ENCODE measurements at regions not wholly inside any gene's neighbourhood (a gene's known extent, or its start where the extent isn't known, plus 50 kb on each side); places are given as distances from the start of the nearest gene placed in this dataset.

- TF ChIP-seq MAZ (CRISPR knock-in tag; conservative IDR thresholded peaks at IDR 0.05 in 1 of 2, IDR thresholded peaks at IDR 0.05 in 1 of 2) (no peak), TCF15 (CRISPR knock-in tag; IDR thresholded peaks at IDR 0.05) (no peak), SRF (CRISPR knock-in tag; IDR thresholded peaks at IDR 0.05) (no peak), HNRNPL (IDR thresholded peaks at IDR 0.05; ENCODE audit: low read depth, low read length) (no peak), NCOR1 (IDR thresholded peaks at IDR 0.05) (no peak), COPS2 (conservative IDR thresholded peaks at IDR 0.05) (no peak), SLC30A9 (CRISPR knock-in tag; IDR thresholded peaks at IDR 0.05) (no peak), ZNF79 (CRISPR knock-in tag; IDR thresholded peaks at IDR 0.05; ENCODE audit: low read depth) (no peak), ETV6 (IDR thresholded peaks at IDR 0.05; ENCODE audit: borderline replicate concordance in 1 of 2, low read depth in 2 of 2, low read length in 1 of 2) (no peak), ETV6 (CRISPR knock-in tag; IDR thresholded peaks at IDR 0.05; ENCODE audit: borderline replicate concordance) (no peak), FOXK1 (CRISPR knock-in tag; IDR thresholded peaks at IDR 0.05; ENCODE audit: borderline replicate concordance) (no peak), PATZ1 (CRISPR knock-in tag; IDR thresholded peaks at IDR 0.05; ENCODE audit: borderline replicate concordance) (no peak), ZNF395 (CRISPR knock-in tag; IDR thresholded peaks at IDR 0.05) (no peak), SAFB (IDR thresholded peaks at IDR 0.05; ENCODE audit: borderline replicate concordance, low read depth, low read length) (no peak), ZNF609 (CRISPR knock-in tag; IDR thresholded peaks at IDR 0.05; ENCODE audit: borderline replicate concordance) (no peak), PKNOX1 (IDR thresholded peaks at IDR 0.05) (no peak)
Measured at GRCh38 chr3:118559286-118559685, 475.4 kb downstream of the IGSF11 start (continued).

Data from K562 (cell line).